WTC11 (cell line): ENCODE measurements at regions not wholly inside any gene's neighbourhood (a gene's known extent, or its start where the extent isn't known, plus 50 kb on each side); places are given as distances from the start of the nearest gene placed in this dataset.

Experiments
- ATAC-seq: fragments of 200-7000 bp; cut with Tn5 transposase; 2 replicates; pipeline ENCODE4 v1.10.0; 2021; ENCODE audit warnings: mild to moderate bottlenecking, moderate library complexity
- CTCF ChIA-PET: fragments of 300-600 bp; sonication (Branson Sonifier 250); formaldehyde crosslinking; loops from one replicate; lab custom pipeline; 2021; ENCODE audit warnings: antibody characterized with exemption; lab: Charles Lee
- POLR2A ChIA-PET: fragments of 350-600 bp; sonication (Branson Sonifier 250); formaldehyde crosslinking; loops from one replicate; lab custom pipeline; 2021; ENCODE audit warnings: antibody characterized with exemption; lab: Charles Lee
- DNase-seq: peaks from one replicate; pipeline ENCODE4 v3.0.0; 2021; ENCODE audit warnings: low spot score
- H3K27ac Mint-ChIP-seq: 2 replicates; pipeline ENCODE4 v1.8.0; 2021; ENCODE audit warnings: mixed read lengths
- H3K27me3 Mint-ChIP-seq: 2 replicates; pipeline ENCODE4 v1.8.0; 2021; ENCODE audit warnings: low read depth, mild to moderate bottlenecking, moderate library complexity, mixed read lengths
- H3K36me3 Mint-ChIP-seq: 2 replicates; pipeline ENCODE4 v1.8.0; 2021; ENCODE audit warnings: mixed read lengths
- H3K4me1 Mint-ChIP-seq: 2 replicates; pipeline ENCODE4 v1.8.0; 2022; ENCODE audit warnings: mixed read lengths
- H3K4me3 Mint-ChIP-seq: 2 replicates; pipeline ENCODE4 v1.8.0; 2021; ENCODE audit warnings: mild to moderate bottlenecking, moderate library complexity, mixed read lengths
- H3K9me3 Mint-ChIP-seq: 2 replicates; pipeline ENCODE4 v1.8.0; 2021; ENCODE audit warnings: mixed read lengths
- AR ChIP-seq: fragments of 250-450 bp; sonication (Bioruptor Pico); IDR thresholded peaks from 2 replicates; pipeline ENCODE4 v1.9.0; 2021; ENCODE audit warnings: mild to moderate bottlenecking
- ELF4 ChIP-seq: sonication (generic); formaldehyde crosslinking; IDR thresholded peaks from 2 replicates; pipeline ENCODE4 v1.8.1; 2022; ENCODE audit warnings: low read depth, mild to moderate bottlenecking, moderate library complexity, missing genetic modification reagents
- FOXK1 ChIP-seq: sonication (generic); formaldehyde crosslinking; IDR thresholded peaks from 2 replicates; pipeline ENCODE4 v1.8.0; 2022; ENCODE audit warnings: mild to moderate bottlenecking, moderate library complexity, missing genetic modification reagents
- FOXP1 ChIP-seq: sonication (generic); formaldehyde crosslinking; IDR thresholded peaks from 2 replicates; pipeline ENCODE4 v1.8.0; 2022; ENCODE audit warnings: missing genetic modification reagents, mild to moderate bottlenecking, moderate library complexity, borderline replicate concordance
- GABPB1 ChIP-seq: sonication (generic); formaldehyde crosslinking; IDR thresholded peaks from 2 replicates; pipeline ENCODE4 v1.8.1; 2023; ENCODE audit warnings: mild to moderate bottlenecking, missing genetic modification reagents
- NFYB ChIP-seq: sonication (generic); formaldehyde crosslinking; conservative IDR thresholded peaks from 2 replicates; pipeline ENCODE4 v1.8.0; 2022; ENCODE audit warnings: low read depth, missing genetic modification reagents
- OVOL2 ChIP-seq: fragments of 250-450 bp; sonication (Bioruptor Pico); IDR thresholded peaks from 2 replicates; pipeline ENCODE4 v1.9.0; 2021; ENCODE audit warnings: mild to moderate bottlenecking, borderline replicate concordance
- PRRX2 ChIP-seq: fragments of 250-450 bp; sonication (Bioruptor Pico); IDR thresholded peaks from 2 replicates; pipeline ENCODE4 v1.8.0; 2021; ENCODE audit warnings: mild to moderate bottlenecking
- RORB ChIP-seq: fragments of 250-450 bp; sonication (Bioruptor Pico); IDR thresholded peaks from 2 replicates; pipeline ENCODE4 v1.9.0; 2021; ENCODE audit warnings: mild to moderate bottlenecking
- TCF7 ChIP-seq: sonication (generic); formaldehyde crosslinking; IDR thresholded peaks from 2 replicates; pipeline ENCODE4 v1.8.0; 2022; ENCODE audit warnings: mild to moderate bottlenecking, low read depth, missing genetic modification reagents, moderate library complexity
- TEAD1 ChIP-seq: sonication (generic); formaldehyde crosslinking; IDR thresholded peaks from 2 replicates; pipeline ENCODE4 v1.8.0; 2022; ENCODE audit warnings: mild to moderate bottlenecking, missing genetic modification reagents
- TP53 ChIP-seq: sonication (generic); formaldehyde crosslinking; IDR thresholded peaks from 2 replicates; pipeline ENCODE4 v1.8.1; 2023; ENCODE audit warnings: mild to moderate bottlenecking, missing genetic modification reagents
- ZNF121 ChIP-seq: sonication (generic); formaldehyde crosslinking; IDR thresholded peaks from 2 replicates; pipeline ENCODE4 v1.8.0; 2023; ENCODE audit warnings: missing genetic modification reagents
- ZNF317 ChIP-seq: sonication (generic); formaldehyde crosslinking; IDR thresholded peaks from 2 replicates; pipeline ENCODE4 v1.8.1; 2023; ENCODE audit warnings: low read depth, mild to moderate bottlenecking, moderate library complexity, missing genetic modification reagents, borderline replicate concordance
- ZNF396 ChIP-seq: fragments of 250-450 bp; sonication (Bioruptor Pico); IDR thresholded peaks from 2 replicates; pipeline ENCODE4 v1.8.0; 2021; ENCODE audit warnings: mild to moderate bottlenecking, moderate library complexity, borderline replicate concordance
- TF ChIP-seq, protein P1 (sequence below): sonication (generic); formaldehyde crosslinking; IDR thresholded peaks from 2 replicates; pipeline ENCODE4 v1.8.1; 2023; ENCODE audit warnings: mild to moderate bottlenecking, missing genetic modification reagents, moderate library complexity
- TF ChIP-seq, protein P2 (sequence below): sonication (generic); formaldehyde crosslinking; conservative IDR thresholded peaks from 2 replicates; pipeline ENCODE4 v1.8.1; 2022; ENCODE audit warnings: mild to moderate bottlenecking, missing genetic modification reagents
- TF ChIP-seq, protein P3 (sequence below): fragments of 250-450 bp; sonication (Bioruptor Pico); IDR thresholded peaks from 2 replicates; pipeline ENCODE4 v1.8.0; 2021; ENCODE audit warnings: mild to moderate bottlenecking

- Mint-ChIP-seq H3K36me3 (no peaks in the 10 kb centered on the region), H3K4me3 (no peak overlapping the region), H3K4me1 (peaks cover 3% of the 10 kb centered on the region; the same call in 1 of the 2 replicates), H3K27me3 (no peaks in the 10 kb centered on the region; the same call in 1 of the 2 replicates), H3K9me3 (peaks cover 4% of the 10 kb centered on the region), H3K27ac (no peak overlapping the region)
- no peak for ATAC-seq
- TF ChIP-seq TEAD1 (CRISPR knock-in tag) (no peak), ELF4 (no peak), ZNF317 (no peak), PRRX2 (CRISPR knock-in tag) (no peak), ZNF396 (CRISPR knock-in tag) (no peak), TCF7 (CRISPR knock-in tag) (no peak), OVOL2 (no peak), FOXK1 (CRISPR knock-in tag) (no peak), FOXP1 (no peak), RORB (CRISPR knock-in tag) (no peak)
- TF ChIP-seq, protein P1, sequence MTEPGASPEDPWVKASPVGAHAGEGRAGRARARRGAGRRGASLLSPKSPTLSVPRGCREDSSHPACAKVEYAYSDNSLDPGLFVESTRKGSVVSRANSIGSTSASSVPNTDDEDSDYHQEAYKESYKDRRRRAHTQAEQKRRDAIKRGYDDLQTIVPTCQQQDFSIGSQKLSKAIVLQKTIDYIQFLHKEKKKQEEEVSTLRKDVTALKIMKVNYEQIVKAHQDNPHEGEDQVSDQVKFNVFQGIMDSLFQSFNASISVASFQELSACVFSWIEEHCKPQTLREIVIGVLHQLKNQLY (CRISPR knock-in tag) = no peak
- TF ChIP-seq, protein P2, sequence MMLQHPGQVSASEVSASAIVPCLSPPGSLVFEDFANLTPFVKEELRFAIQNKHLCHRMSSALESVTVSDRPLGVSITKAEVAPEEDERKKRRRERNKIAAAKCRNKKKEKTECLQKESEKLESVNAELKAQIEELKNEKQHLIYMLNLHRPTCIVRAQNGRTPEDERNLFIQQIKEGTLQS (CRISPR knock-in tag) = no peak
- TF ChIP-seq, protein P3, sequence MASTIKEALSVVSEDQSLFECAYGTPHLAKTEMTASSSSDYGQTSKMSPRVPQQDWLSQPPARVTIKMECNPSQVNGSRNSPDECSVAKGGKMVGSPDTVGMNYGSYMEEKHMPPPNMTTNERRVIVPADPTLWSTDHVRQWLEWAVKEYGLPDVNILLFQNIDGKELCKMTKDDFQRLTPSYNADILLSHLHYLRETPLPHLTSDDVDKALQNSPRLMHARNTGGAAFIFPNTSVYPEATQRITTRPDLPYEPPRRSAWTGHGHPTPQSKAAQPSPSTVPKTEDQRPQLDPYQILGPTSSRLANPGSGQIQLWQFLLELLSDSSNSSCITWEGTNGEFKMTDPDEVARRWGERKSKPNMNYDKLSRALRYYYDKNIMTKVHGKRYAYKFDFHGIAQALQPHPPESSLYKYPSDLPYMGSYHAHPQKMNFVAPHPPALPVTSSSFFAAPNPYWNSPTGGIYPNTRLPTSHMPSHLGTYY = no peak
- POLR2A ChIA-PET = no interaction called here
- CTCF ChIA-PET = interaction anchor here (1.3 kb wide), 1 partner anchor 155 kb away, joined by 4 read pairs; no protein-coding TSS in a partner anchor
- DNase-seq = no peak
Measured at GRCh38 chr3:194837457-194838127, 151.9 kb downstream of the FAM43A start.

DNA sequence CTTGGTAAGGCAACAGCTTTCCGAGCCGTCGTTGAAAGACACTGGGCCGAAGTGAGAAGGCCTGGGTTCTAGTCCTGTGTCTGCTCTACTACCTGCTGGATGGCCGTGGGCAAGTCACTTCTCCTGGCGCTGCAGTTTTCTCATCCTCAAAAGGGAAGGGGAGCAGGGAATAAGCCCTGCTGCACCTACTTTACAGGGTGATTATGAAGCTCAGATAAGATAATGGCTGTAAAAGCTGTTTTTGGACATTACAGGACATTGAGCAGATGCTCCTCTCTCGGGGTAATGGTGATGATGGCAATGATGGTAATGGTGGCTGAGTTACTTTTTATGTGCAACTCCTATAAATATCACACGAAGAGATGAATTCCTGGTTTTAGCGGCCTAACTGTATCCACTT is 152.6 kb downstream of the FAM43A start:
- H3K27ac Mint-ChIP-seq = no peak overlapping the region
- H3K36me3 Mint-ChIP-seq = no peaks in the 10 kb centered on the region
- ATAC-seq (no peak), DNase-seq (no peak)
- H3K4me3 Mint-ChIP-seq = no peak overlapping the region
- CTCF ChIA-PET = interaction anchor here (1.3 kb wide), 1 partner anchor 156 kb away, joined by 4 read pairs; no protein-coding TSS in a partner anchor
- H3K27me3 Mint-ChIP-seq = no peaks in the 10 kb centered on the region; the same call in 1 of the 2 replicates
- POLR2A ChIA-PET = no interaction called here
- TF ChIP-seq AR (CRISPR knock-in tag) (no peak), GABPB1 (CRISPR knock-in tag) (no peak)
- TF ChIP-seq, protein P2 (CRISPR knock-in tag) = no peak
- H3K9me3 Mint-ChIP-seq = peaks cover 4% of the 10 kb centered on the region
- H3K4me1 Mint-ChIP-seq = peaks cover 3% of the 10 kb centered on the region; the same call in 1 of the 2 replicates

- DNase-seq (no peak), ATAC-seq (no peak)
- Mint-ChIP-seq H3K4me1 (peaks cover 3% of the 10 kb centered on the region; the same call in 1 of the 2 replicates), H3K4me3 (no peak overlapping the region), H3K9me3 (peaks cover 12% of the 10 kb centered on the region), H3K36me3 (no peaks in the 10 kb centered on the region), H3K27ac (no peak overlapping the region), H3K27me3 (no peaks in the 10 kb centered on the region; the same call in 1 of the 2 replicates)
- ChIA-PET CTCF (interaction anchor here (1.6 kb wide), 1 partner anchor 161 kb away, joined by 3 read pairs; no protein-coding TSS in a partner anchor), POLR2A (no interaction called here)
- TF ChIP-seq NFYB (no peak; the same call in 1 of the 2 replicates), TP53 (CRISPR knock-in tag) (no peak), ZNF317 (no peak), TCF7 (CRISPR knock-in tag) (no peak), FOXP1 (no peak), ZNF121 (no peak), OVOL2 (no peak)
Measured at GRCh38 chr3:194840661-194841514, 155.2 kb downstream of the FAM43A start.
